Epithelial cell of prostate (primary cell): ENCODE measurements at regions not wholly inside any gene's neighbourhood (a gene's known extent, or its start where the extent isn't known, plus 50 kb on each side); places are given as distances from the start of the nearest gene placed in this dataset.

Experiments
- DNase-seq: peaks from one replicate; pipeline ENCODE4 v3.0.0-alpha.2; 2011; ENCODE audit warnings: low read depth, low spot score
- H3K27ac ChIP-seq: fragments of 450-650 bp; 2 replicates; pipeline ENCODE4 v1.5.1; 2017; ENCODE audit warnings: mild to moderate bottlenecking

DNA sequence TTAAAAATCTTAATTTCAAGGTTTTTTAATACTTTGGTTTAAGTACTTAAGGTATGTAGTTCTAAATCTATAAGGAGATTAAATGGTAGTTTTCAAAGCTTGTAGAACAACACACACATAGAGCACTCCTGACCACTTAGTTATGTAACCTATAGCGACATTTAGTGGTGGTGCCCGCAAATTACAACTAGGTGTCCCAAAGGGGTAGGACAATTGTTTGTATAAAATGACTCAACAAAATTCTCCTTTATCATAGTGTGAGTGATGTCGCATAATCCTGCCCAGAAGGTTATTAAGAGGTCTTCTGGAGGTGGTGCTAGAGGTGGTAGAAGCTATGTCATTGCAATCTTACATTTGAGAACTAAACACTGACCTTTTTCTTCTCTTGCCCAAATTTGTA is 373.0 kb upstream of the RASGEF1B start:
- no peak overlapping the region for H3K27ac ChIP-seq
- DNase-seq: peak; percentile 41

GRCh38 chr4:81839347-81840042 is 367.8 kb upstream of the RASGEF1B start:
- no peak overlapping the region for H3K27ac ChIP-seq
- no peak for DNase-seq

DNA sequence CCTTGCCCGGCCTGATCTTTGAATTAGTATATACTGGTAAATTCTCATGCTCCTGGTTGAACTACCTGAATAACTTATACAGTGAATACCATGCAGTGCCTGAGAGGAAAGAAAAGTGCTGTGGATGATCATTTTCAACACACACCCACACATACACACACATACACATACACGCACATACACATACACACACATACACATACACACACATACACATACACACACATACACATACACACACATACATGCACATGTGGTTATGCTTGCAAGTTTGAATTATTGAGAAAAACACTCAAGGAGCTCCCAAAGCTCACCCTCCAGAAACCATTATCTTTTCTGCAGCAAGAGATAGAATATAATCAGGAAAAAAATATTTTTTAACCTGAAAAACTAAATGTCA is 366.9 kb upstream of the RASGEF1B start:
- no peak overlapping the region for H3K27ac ChIP-seq
- DNase-seq: no peak

- DNase-seq: no peak
- H3K27ac ChIP-seq: no peak overlapping the region
Measured at GRCh38 chr4:81836716-81837115, 365.0 kb upstream of the RASGEF1B start.

- DNase-seq: no peak
- no peak overlapping the region for H3K27ac ChIP-seq
Measured at GRCh38 chr4:81833576-81833975, 361.9 kb upstream of the RASGEF1B start.

DNA sequence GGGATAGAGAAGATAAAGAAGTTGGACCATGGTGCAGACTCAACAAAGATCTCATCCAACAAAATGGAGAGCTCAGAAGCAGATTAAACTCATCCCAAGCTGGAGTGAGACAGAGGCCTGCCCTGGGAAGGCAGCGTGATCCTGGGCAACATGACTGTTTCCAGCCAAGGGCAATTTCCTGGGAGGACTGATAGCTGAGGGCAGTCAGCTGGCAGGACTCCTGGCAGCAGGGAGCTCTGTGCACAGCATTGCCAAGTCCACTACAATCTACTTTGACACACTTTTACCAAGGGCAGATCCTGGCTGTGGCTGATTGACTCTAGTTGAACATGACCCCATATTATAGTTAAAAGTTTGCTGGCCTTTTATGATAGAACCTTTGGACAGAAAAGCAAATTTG is 357.3 kb upstream of the RASGEF1B start:
- no peak for DNase-seq

GRCh38 chr4:81827577-81828202 is 356.0 kb upstream of the RASGEF1B start:
- no peak for DNase-seq
- H3K27ac ChIP-seq: no peak overlapping the region

More for the DNA sequence above, 357.3 kb upstream of the RASGEF1B start:
- no peak overlapping the region for H3K27ac ChIP-seq

DNA sequence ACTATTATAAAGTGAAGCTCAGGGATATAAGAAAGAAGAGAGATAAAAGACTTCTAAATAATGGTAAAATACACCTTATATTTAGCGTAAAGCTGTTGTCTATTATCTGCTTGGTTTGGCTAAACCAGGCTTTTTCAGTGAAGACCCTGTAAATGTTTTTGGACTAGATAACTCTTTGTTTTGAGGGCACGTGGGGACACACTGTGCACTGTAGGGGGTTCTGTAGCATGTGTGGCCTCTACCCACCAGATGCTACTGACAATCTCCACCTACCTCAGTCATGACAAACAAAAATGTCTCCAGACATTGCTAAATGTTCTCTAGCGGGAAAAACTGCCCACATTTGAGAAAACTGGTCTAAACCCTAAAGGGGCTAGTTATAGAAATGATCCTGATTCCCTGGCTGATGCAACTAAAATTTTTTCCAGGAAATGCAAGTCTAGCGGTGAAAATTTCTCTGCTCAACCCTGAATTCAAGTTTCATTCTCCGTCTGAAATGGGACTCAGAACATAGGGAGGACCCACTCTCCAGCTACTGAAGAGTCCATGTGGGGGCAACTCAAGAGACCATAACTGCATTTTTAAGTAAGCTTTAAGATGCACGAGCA is 355.2 kb upstream of the RASGEF1B start:
- no peak overlapping the region for H3K27ac ChIP-seq
- no peak for DNase-seq

DNA sequence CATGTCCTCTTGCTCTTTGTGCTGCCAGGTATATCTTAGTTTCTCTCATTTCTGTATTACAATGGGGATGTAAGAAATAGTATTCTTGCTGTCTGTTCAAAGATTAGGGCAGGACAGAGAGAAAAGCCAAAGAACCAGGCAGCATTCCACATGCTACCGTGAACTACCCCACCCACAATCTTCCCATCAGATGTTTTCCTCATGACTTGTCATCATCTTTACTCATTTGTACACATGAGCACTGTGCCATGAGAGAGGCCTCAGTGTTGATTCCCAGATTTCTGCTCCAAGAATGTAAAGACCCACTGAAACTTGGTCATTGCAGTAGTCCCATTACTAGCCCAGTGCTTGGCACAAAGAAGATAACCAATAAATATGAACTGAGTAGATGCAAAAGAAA is 354.6 kb upstream of the RASGEF1B start:
- no peak for DNase-seq

GRCh38 chr4:81818385-81818920 is 346.7 kb upstream of the RASGEF1B start:
- no peak overlapping the region for H3K27ac ChIP-seq
- DNase-seq: no peak

More for the DNA sequence above, 354.6 kb upstream of the RASGEF1B start:
- no peak overlapping the region for H3K27ac ChIP-seq

- no peak overlapping the region for H3K27ac ChIP-seq
- no peak for DNase-seq
Measured at GRCh38 chr4:81816031-81816761, 344.5 kb upstream of the RASGEF1B start.

DNA sequence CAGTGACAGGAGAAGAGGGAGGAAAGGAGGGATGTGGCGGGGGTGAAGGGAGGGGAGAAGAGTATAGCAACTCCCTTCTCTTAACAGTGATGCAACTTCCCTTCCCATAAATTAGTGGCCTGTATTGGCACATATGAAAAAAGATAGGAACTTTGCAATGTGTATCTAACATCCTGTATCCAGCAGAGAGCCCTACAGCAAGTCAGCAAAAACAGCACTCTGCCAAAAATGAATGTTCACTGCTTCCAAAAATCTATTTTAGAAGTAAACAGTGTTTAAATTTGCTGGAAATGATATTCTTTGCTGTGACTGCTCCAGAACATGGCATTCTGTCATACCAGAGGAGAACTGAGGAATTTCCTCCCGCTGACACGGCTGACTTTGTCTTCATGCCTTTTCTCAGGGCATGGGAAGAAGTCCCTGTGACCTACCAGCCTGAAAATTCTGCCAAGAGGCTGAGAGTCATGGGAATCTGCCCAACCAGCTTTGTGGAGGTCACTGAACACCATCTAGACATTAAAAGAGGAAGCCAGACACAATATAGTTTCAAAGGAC is 343.4 kb upstream of the RASGEF1B start:
- no peak for DNase-seq
- no peak overlapping the region for H3K27ac ChIP-seq

DNA sequence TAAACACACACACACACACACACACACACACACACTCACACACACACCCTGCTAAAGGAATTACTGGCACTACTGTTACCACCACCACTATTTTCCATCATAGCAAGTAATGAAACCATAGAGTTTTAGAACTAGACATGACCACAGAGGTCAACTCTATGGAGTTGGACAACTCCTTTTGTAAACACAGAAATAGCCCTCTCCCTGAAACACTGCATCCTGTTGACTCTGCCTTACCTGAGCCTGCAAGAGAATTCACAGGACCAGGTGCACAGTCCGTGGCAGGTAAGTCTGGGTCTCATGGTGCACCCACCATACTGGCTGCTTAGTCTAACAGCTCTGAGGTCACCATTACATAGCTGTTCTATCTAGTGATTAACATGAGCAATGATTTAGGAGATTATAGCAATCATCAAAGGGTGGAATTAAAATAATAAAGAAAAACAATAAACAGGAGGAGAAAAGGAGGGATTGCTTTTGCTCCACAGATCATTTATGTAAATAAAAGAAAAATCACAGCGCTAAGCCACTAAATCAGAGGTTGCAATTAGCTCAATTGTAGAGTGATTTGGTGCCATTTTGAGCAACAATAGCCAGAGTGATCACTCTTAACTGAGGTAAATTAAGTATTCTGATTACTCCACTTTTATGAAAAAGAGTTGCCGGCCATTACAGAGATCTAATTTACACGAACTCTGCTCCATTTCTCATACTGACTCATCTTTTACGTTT is 340.0 kb upstream of the RASGEF1B start:
- no peak for DNase-seq
- no peak overlapping the region for H3K27ac ChIP-seq

- DNase-seq: no peak
- no peak overlapping the region for H3K27ac ChIP-seq
Measured at GRCh38 chr4:81808011-81808672, 336.4 kb upstream of the RASGEF1B start.

- no peak for DNase-seq
- no peak overlapping the region for H3K27ac ChIP-seq
Measured at GRCh38 chr4:81807386-81807785, 335.7 kb upstream of the RASGEF1B start.

GRCh38 chr4:81806485-81806884 is 334.8 kb upstream of the RASGEF1B start:
- H3K27ac ChIP-seq: no peak overlapping the region

GRCh38 chr4:81804849-81805248 is 333.1 kb upstream of the RASGEF1B start:
- no peak overlapping the region for H3K27ac ChIP-seq
- DNase-seq: no peak

More at GRCh38 chr4:81806485-81806884, 334.8 kb upstream of the RASGEF1B start:
- DNase-seq: no peak

- no peak for DNase-seq
- H3K27ac ChIP-seq: no peak overlapping the region
Measured at GRCh38 chr4:81802285-81802846, 330.7 kb upstream of the RASGEF1B start.

DNA sequence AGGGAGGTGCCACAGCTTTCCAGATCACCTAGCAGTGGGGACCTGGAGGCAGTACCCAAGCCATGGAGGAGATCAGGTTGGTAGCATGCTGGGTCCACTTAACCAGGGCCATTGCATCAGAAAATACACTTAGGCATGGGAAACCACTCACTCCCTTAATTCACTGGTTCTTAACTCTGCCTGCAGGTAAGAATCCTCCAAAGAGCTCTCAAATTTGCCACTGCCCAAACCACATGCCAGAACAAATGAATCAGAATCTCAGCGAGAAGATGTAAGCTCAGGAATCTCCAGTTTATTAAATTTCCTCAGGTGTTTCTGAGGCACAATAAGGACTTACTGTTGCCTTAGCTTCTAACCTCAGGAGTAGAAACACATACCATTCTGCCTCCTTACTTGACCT is 327.7 kb upstream of the RASGEF1B start:
- no peak overlapping the region for H3K27ac ChIP-seq
- no peak for DNase-seq
